ENCODE measurements at regions not wholly inside any gene's neighbourhood (a gene's known extent, or its start where the extent isn't known, plus 50 kb on each side); places are given as distances from the start of the nearest gene placed in this dataset.
"Not testable (repeated sequence)": the region's sequence is repeated elsewhere in the genome, so short reads cannot be mapped to it uniquely, and the experiment has no call there.

GRCh38 chr7:24134535-24134934 lies 149.5 kb upstream of the NPY start:
- no peak for DNase-seq (ENCODE audit: low spot score)

GRCh38 chr7:24135003-24135817 lies 148.8 kb upstream of the NPY start:
- no peak for DNase-seq (ENCODE audit: low spot score)

- no peak for DNase-seq (ENCODE audit: low spot score)
Measured at GRCh38 chr7:24137338-24137737, 146.7 kb upstream of the NPY start.

GRCh38 chr7:24138343-24138742 lies 145.6 kb upstream of the NPY start:
- no peak for DNase-seq (ENCODE audit: low spot score)

- no peak for DNase-seq (ENCODE audit: low spot score)
Measured at GRCh38 chr7:24140001-24140400, 144.0 kb upstream of the NPY start.

- DNase-seq (ENCODE audit: low spot score) = no peak
Measured at GRCh38 chr7:24141874-24142509, 142.0 kb upstream of the NPY start.

- no peak for DNase-seq (ENCODE audit: low spot score)
Measured at GRCh38 chr7:24143547-24143946, 140.4 kb upstream of the NPY start.

- DNase-seq (ENCODE audit: low spot score) = no peak
Measured at GRCh38 chr7:24151944-24152343, 132.0 kb upstream of the NPY start.

- no peak for DNase-seq (ENCODE audit: low spot score)
Measured at GRCh38 chr7:24152356-24152755, 131.6 kb upstream of the NPY start.

- no peak for DNase-seq (ENCODE audit: low spot score)
Measured at GRCh38 chr7:24152877-24153472, 131.0 kb upstream of the NPY start.

- DNase-seq (ENCODE audit: low spot score) = no peak
Measured at GRCh38 chr7:24157666-24158065, 126.3 kb upstream of the NPY start.

- no peak for DNase-seq (ENCODE audit: low spot score)
Measured at GRCh38 chr7:24158975-24159374, 125.0 kb upstream of the NPY start.

- DNase-seq (ENCODE audit: low spot score) = no peak
Measured at GRCh38 chr7:24164401-24164800, 119.6 kb upstream of the NPY start.

GRCh38 chr7:24169077-24169624 lies 114.8 kb upstream of the NPY start:
- DNase-seq (ENCODE audit: low spot score) = no peak

GRCh38 chr7:24171951-24172350 lies 112.0 kb upstream of the NPY start:
- DNase-seq (ENCODE audit: low spot score) = not testable (repeated sequence)

- DNase-seq (ENCODE audit: low spot score) = no peak
Measured at GRCh38 chr7:24172856-24173255, 111.1 kb upstream of the NPY start.

GRCh38 chr7:24175603-24176002 lies 108.4 kb upstream of the NPY start:
- no peak for DNase-seq (ENCODE audit: low spot score)

- no peak for DNase-seq (ENCODE audit: low spot score)
Measured at GRCh38 chr7:24178811-24179570, 105.0 kb upstream of the NPY start.

GRCh38 chr7:24191362-24191761 lies 92.6 kb upstream of the NPY start:
- DNase-seq (ENCODE audit: low spot score) = no peak

- no peak for DNase-seq (ENCODE audit: low spot score)
Measured at GRCh38 chr7:24192053-24192452, 91.9 kb upstream of the NPY start.

GRCh38 chr7:24192691-24193090 lies 91.3 kb upstream of the NPY start:
- DNase-seq (ENCODE audit: low spot score) = no peak

GRCh38 chr7:24197852-24198251 lies 86.1 kb upstream of the NPY start:
- no peak for DNase-seq (ENCODE audit: low spot score)

All from CD4-positive, alpha-beta T cell treated with Interleukin-2 at 100 ng/mL for 4 hours (primary cell).